ENCODE measurements at regions not wholly inside any gene's neighbourhood (a gene's known extent, or its start where the extent isn't known, plus 50 kb on each side); places are given as distances from the start of the nearest gene placed in this dataset.

DNA sequence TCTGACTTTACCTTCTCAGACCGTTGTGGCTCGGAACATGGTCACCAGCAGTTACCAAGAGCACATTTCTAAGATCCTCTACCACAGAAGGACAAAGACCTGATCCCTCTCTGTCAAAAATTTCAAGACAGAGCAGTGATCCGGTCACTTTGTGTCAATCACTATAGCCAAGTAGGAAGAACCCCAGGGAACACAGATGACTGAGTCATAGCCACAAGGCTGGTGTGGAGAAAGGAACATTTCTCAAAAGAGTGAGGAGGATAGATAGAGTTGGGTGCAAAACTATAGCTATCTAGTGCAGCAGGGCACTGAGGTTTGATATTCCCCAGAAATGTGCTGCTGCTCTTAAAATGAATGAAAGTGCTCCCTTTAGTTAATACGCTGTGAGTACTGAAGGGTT is 130.7 kb upstream of the SMIM23 start:
- Histone ChIP-seq H3K23me2 (ENCODE audit: low read depth, low read length) (no peaks in the 10 kb centered on the region), H2BK120ac (replicated peaks; ENCODE audit: low read depth, low read length) (no peak overlapping the region), H2AFZ (ENCODE audit: low read length) (no peak overlapping the region), H3K27ac (ENCODE audit: low read depth, low read length) (no peak overlapping the region), H3K4me2 (ENCODE audit: insufficient read depth in 1 of 2, low read depth in 2 of 2, low read length in 2 of 2) (no peak overlapping the region), H2BK15ac (ENCODE audit: low read length) (no peak overlapping the region), H3K79me2 (ENCODE audit: control insufficient read depth in 1 of 2, insufficient read depth in 2 of 2, low read length in 2 of 2) (no peaks in the 10 kb centered on the region), H4K8ac (ENCODE audit: extremely low read depth, insufficient read depth, low read length) (no peak overlapping the region), H2BK5ac (ENCODE audit: low read depth, low read length) (no peak overlapping the region), H3K56ac (replicated peaks; ENCODE audit: insufficient read length, low read depth, low read length) (no peak overlapping the region), H2BK20ac (ENCODE audit: low read length) (no peak overlapping the region), H3K79me1 (ENCODE audit: low read depth, low read length) (no peaks in the 10 kb centered on the region), H3K14ac (ENCODE audit: insufficient read length) (no peak overlapping the region), H3K9me3 (ENCODE audit: insufficient read depth in 2 of 2, low read depth in 1 of 2, low read length in 1 of 2) (0 out of 4 replicates have a peak, but pooled peaks cover 0 to 3% of the 10 kb centered on the region in 2 experiments), H2AK5ac (ENCODE audit: low read depth, low read length) (no peak overlapping the region), H4K5ac (ENCODE audit: insufficient read length, low read depth, low read length) (no peak overlapping the region), H3K27me3 (replicated peaks in 1 of 4; ENCODE audit: control insufficient read depth in 3 of 4, extremely low read depth in 1 of 4, insufficient read depth in 3 of 4, low read length in 3 of 4) (no peaks in the 10 kb centered on the region), H3K36me3 (ENCODE audit: control insufficient read depth in 2 of 4, insufficient read depth in 4 of 4, low read length in 3 of 4) (no peaks in the 10 kb centered on the region), H3K9ac (replicated peaks in 1 of 4; ENCODE audit: extremely low read depth in 1 of 4, low read depth in 3 of 4, low read length in 3 of 4) (no peak overlapping the region), H3K18ac (ENCODE audit: extremely low read depth, low read length) (no peak overlapping the region), H2BK12ac (ENCODE audit: low read depth, low read length) (no peak overlapping the region), H3K4me1 (replicated peaks in 1 of 4; ENCODE audit: control insufficient read depth in 3 of 4, insufficient read depth in 4 of 4, low read length in 3 of 4) (peaks cover 0 to 2% (median 0%) of the 10 kb centered on the region in 4 experiments; a peak in 1 of 7 replicates), H3K23ac (ENCODE audit: insufficient read length) (no peak overlapping the region), H4K20me1 (replicated peaks in 1 of 2; ENCODE audit: control insufficient read depth in 1 of 2, insufficient read depth in 2 of 2, low read length in 2 of 2) (no peaks in the 10 kb centered on the region), H3K4me3 (ENCODE audit: extremely low read depth in 1 of 4, insufficient read depth in 2 of 4, low read depth in 3 of 4, low read length in 4 of 4) (no peak overlapping the region), H3K4ac (replicated peaks; ENCODE audit: insufficient read length, low read depth, low read length) (no peak overlapping the region), H4K91ac (replicated peaks; ENCODE audit: insufficient read length, low read length) (no peak overlapping the region)
- DNase-seq (ENCODE audit: low read depth in 1 of 2, low spot score in 2 of 2) (no peak), FAIRE-seq (no peak)
- POLR2A ChIA-PET (ENCODE audit: partially characterized antibody) = no interaction called here
- WGBS, 2 experiments (ENCODE audit: extremely low coverage in 1 of 2, insufficient coverage in 1 of 2, insufficient read length in 1 of 2, insufficient replicate concordance in 2 of 2, low coverage in 1 of 2, low lambda C conversion rate in 2 of 2, missing lambda C conversion rate in 1 of 2) = 43% methylated on average over 4 of the region's 4 CpGs; no CpG with 5 or more reads in 1 of the 2 experiments
- CTCF ChIA-PET (ENCODE audit: partially characterized antibody) = interaction anchor here (0.8 to 1.3 kb wide), 7 partner anchors 15 to 170 kb away, joined by 3 to 5 read pairs (median 4); no protein-coding TSS in a partner anchor
- TF ChIP-seq RFX5 (IDR thresholded peaks at IDR 0.05; ENCODE audit: borderline replicate concordance, low read depth, low read length) = no peak

Measured in H1 (cell line).